ENCODE measurements at regions not wholly inside any gene's neighbourhood (a gene's known extent, or its start where the extent isn't known, plus 50 kb on each side); places are given as distances from the start of the nearest gene placed in this dataset.
"Not testable (repeated sequence)": the region's sequence is repeated elsewhere in the genome, so short reads cannot be mapped to it uniquely, and the experiment has no call there.

GRCh38 chr20:40900666-40901215, 127.9 kb upstream of the TOP1 start:
- POLR2A ChIA-PET: no interaction called here
- no peaks in the 10 kb centered on the region for H3K9me3 Mint-ChIP-seq

DNA sequence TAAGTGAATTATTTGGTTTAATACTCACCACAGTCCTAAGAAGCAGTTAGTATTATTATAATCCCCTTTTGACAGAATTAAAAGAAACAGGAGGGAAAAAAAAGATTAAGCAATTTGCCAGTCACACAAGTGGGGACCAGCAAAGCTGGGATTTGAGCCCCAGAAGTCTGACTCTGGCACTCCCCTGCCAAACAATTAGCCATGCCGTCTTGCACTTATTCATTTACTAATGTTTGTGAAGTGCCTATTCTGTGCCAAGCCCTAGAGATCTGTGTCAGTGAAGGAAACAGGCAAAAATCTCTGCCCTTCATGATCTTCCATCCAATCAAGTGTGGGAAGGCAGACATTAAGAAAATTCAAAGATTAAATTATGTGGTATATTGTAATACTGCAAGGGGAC, 126.0 kb upstream of the TOP1 start:
- CTCF ChIA-PET: no interaction called here
- DNase-seq: no peak
- no peaks in the 10 kb centered on the region for H3K4me1 Mint-ChIP-seq
- POLR2A ChIA-PET: no interaction called here
- H3K27ac Mint-ChIP-seq: no peak overlapping the region
- H3K9me3 Mint-ChIP-seq: no peaks in the 10 kb centered on the region
- no peak overlapping the region for H3K4me3 Mint-ChIP-seq
- no peaks in the 10 kb centered on the region for H3K36me3 Mint-ChIP-seq (ENCODE audit: low read depth)
- H3K27me3 Mint-ChIP-seq: peaks cover 8% of the 10 kb centered on the region

More at GRCh38 chr20:40900666-40901215, 127.9 kb upstream of the TOP1 start:
- CTCF ChIA-PET: no interaction called here
- peaks cover 19% of the 10 kb centered on the region for H3K27me3 Mint-ChIP-seq
- no peaks in the 10 kb centered on the region for H3K4me1 Mint-ChIP-seq
- H3K36me3 Mint-ChIP-seq (ENCODE audit: low read depth): no peaks in the 10 kb centered on the region
- H3K4me3 Mint-ChIP-seq: no peak overlapping the region
- DNase-seq: no peak
- no peak overlapping the region for H3K27ac Mint-ChIP-seq

- CTCF ChIA-PET: no interaction called here
- Mint-ChIP-seq H3K9me3 (no peaks in the 10 kb centered on the region), H3K4me3 (no peak overlapping the region), H3K36me3 (ENCODE audit: low read depth) (no peaks in the 10 kb centered on the region), H3K4me1 (no peaks in the 10 kb centered on the region), H3K27ac (no peak overlapping the region), H3K27me3 (no peaks in the 10 kb centered on the region)
- POLR2A ChIA-PET: no interaction called here
- no peak for DNase-seq
Measured at GRCh38 chr20:40908309-40908708, 120.3 kb upstream of the TOP1 start.

DNA sequence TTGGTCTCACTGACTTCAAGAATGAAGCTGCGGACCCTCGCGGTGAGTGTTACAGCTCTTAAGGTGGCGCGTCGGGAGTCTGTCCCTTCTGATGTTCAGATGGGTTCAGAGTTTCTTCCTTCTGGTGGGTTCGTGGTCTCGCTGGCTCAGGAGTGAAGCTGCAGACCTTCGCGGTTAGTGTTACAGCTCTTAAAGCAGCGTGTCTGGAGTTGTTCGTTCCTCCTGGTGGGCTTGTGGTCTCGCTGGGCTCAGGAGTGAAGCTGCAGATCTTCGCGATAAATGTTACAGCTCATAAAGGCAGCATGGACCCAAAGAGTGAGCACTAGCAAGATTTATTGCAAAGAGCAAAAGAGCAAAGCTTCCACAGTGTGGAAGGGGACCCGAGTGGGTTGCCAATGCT, 119.1 kb upstream of the TOP1 start:
- H3K9me3 Mint-ChIP-seq; H3K27me3 Mint-ChIP-seq; DNase-seq; H3K4me1 Mint-ChIP-seq; H3K27ac Mint-ChIP-seq; H3K36me3 Mint-ChIP-seq (ENCODE audit: low read depth); POLR2A ChIA-PET; CTCF ChIA-PET; H3K4me3 Mint-ChIP-seq: not testable (repeated sequence)

DNA sequence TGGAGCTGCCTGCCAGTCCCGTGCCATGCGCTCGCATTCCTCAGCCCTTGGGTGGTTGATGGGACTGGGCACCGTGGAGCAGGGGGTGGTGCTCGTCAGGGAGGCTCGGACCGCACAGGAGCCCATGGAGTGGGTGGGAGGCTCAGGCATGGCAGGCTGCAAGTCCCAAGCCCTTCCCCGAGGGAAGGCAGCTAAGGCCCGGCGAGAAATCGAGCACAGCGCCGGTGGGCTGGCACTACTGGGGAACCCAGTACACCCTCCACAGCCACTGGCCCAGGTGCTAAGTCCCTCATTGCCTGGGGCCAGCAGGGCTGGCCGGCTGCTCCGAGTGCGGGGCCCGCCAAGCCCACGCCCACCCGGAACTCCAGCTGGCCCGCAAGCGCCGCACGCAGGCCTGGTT, 118.2 kb upstream of the TOP1 start:
- not testable (repeated sequence) for H3K9me3 Mint-ChIP-seq

DNA sequence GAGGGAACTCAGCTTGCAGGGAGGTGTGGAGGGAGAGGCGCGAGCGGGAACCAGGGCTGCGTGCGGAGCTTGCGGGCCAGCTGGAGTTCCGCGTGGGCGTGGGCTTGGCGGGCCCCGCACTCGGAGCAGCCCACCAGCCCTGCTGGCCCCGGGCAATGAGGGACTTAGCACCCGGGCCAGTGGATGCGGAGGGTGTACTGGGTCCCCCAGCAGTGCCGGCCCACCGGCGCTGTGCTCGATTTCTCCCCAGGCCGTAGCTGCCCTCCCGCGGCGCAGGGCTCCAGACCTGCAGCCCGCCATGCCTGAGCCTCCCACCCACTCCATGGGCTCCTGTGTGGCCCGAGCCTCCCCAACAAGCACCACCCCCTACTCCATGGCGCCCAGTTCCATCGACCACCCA, 117.5 kb upstream of the TOP1 start:
- H3K27ac Mint-ChIP-seq; H3K4me3 Mint-ChIP-seq; H3K27me3 Mint-ChIP-seq; CTCF ChIA-PET; H3K9me3 Mint-ChIP-seq; H3K36me3 Mint-ChIP-seq (ENCODE audit: low read depth); POLR2A ChIA-PET; H3K4me1 Mint-ChIP-seq; DNase-seq: not testable (repeated sequence)

More for the DNA sequence above, 118.2 kb upstream of the TOP1 start:
- POLR2A ChIA-PET; H3K4me1 Mint-ChIP-seq; H3K27me3 Mint-ChIP-seq; H3K27ac Mint-ChIP-seq; CTCF ChIA-PET; H3K36me3 Mint-ChIP-seq (ENCODE audit: low read depth); H3K4me3 Mint-ChIP-seq; DNase-seq: not testable (repeated sequence)

GRCh38 chr20:40913224-40914185, 115.1 kb upstream of the TOP1 start:
- no peak for DNase-seq
- Mint-ChIP-seq H3K4me3 (no peak overlapping the region), H3K9me3 (no peaks in the 10 kb centered on the region), H3K36me3 (ENCODE audit: low read depth) (no peaks in the 10 kb centered on the region), H3K27ac (no peak overlapping the region), H3K4me1 (no peaks in the 10 kb centered on the region), H3K27me3 (no peaks in the 10 kb centered on the region)
- ChIA-PET CTCF (no interaction called here), POLR2A (no interaction called here)

- Mint-ChIP-seq H3K9me3 (no peaks in the 10 kb centered on the region), H3K4me3 (no peak overlapping the region), H3K36me3 (ENCODE audit: low read depth) (no peaks in the 10 kb centered on the region), H3K27ac (no peak overlapping the region), H3K27me3 (no peaks in the 10 kb centered on the region), H3K4me1 (no peaks in the 10 kb centered on the region)
- no peak for DNase-seq
- ChIA-PET POLR2A (no interaction called here), CTCF (no interaction called here)
Measured at GRCh38 chr20:40915756-40916155, 112.9 kb upstream of the TOP1 start.

DNA sequence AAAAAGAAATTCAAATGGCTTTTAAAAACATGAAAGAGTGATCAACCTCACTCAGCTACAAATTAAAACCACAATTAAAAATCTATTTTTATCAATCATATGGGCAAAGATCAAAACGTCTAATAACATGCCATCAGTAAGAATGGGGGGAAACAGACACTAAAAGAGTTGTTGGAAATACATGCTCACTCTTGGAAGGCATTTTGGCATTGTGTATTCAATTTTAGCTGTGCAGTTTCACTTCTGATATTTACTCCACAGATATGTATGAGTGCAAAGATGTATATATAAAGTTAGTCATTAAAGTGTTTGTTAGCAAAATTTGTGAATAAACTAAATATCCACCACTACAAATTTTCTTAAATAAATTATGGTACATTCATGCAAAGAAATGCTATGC, 112.3 kb upstream of the TOP1 start:
- H3K4me3 Mint-ChIP-seq: no peak overlapping the region
- POLR2A ChIA-PET: no interaction called here
- no peaks in the 10 kb centered on the region for H3K9me3 Mint-ChIP-seq
- DNase-seq: no peak
- no peaks in the 10 kb centered on the region for H3K36me3 Mint-ChIP-seq (ENCODE audit: low read depth)
- no peak overlapping the region for H3K27ac Mint-ChIP-seq
- CTCF ChIA-PET: no interaction called here
- no peaks in the 10 kb centered on the region for H3K4me1 Mint-ChIP-seq
- H3K27me3 Mint-ChIP-seq: peaks cover 2% of the 10 kb centered on the region

GRCh38 chr20:40920291-40920690, 108.3 kb upstream of the TOP1 start:
- Mint-ChIP-seq H3K36me3 (ENCODE audit: low read depth) (no peaks in the 10 kb centered on the region), H3K4me3 (no peak overlapping the region), H3K27me3 (peaks cover 2% of the 10 kb centered on the region), H3K4me1 (peaks cover 4% of the 10 kb centered on the region), H3K9me3 (no peaks in the 10 kb centered on the region), H3K27ac (no peak overlapping the region)
- ChIA-PET CTCF (no interaction called here), POLR2A (no interaction called here)
- DNase-seq: no peak

DNA sequence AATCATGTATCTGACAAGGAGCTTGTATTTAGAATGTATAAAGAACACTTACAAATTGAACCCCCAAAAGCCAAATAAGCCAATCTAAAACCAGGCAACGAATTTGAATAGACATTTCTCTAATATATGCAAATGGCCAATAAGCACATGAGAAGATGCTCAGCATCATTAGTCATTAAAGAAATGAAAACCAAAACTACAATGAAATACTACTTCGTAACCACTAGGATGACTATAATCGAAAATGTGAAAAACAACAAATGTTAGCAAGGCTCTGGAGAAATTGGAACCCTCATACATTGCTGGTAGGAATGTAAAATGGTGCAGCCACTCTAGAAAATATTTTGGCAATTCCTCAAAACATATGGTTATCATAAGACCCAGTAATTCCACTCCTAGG, 105.8 kb upstream of the TOP1 start:
- Mint-ChIP-seq H3K4me1 (peaks cover 6% of the 10 kb centered on the region), H3K27ac (no peak overlapping the region), H3K27me3 (peaks cover 6% of the 10 kb centered on the region), H3K9me3 (no peaks in the 10 kb centered on the region), H3K36me3 (ENCODE audit: low read depth) (no peaks in the 10 kb centered on the region), H3K4me3 (no peak overlapping the region)
- ChIA-PET CTCF (no interaction called here), POLR2A (no interaction called here)
- no peak for DNase-seq

DNA sequence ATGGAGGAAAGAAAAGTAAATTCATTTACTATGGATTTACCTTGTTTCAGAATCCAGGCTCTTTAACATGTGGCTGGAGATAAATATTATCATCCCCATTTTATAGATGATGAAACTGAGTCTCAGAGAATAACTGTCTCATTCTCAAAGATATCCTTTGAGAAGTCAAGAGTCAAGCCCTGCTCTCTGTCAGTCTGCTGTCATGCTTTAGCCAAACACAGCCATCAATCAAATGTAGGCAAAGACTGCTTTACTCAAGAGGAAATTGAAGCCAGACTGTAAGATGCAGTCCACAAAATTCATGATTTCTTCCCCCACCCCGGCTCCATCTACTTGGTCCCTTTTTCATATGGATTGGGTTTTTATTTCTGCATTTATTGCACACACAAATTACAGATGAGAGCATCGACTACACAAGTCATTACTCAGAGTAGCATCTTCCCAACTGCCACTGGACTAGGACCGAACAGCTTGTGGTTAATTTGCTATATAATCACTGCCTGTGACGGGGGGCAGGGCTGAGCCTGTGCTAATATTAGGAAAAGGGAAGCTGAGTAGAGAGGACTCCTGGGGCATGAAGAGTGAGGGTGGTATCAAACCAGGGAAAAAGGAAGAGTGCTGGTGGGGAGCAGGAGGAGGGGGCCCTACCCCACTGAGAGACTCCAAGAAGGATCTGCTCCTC, 102.7 kb upstream of the TOP1 start:
- H3K4me1 Mint-ChIP-seq: peaks cover 6% of the 10 kb centered on the region
- CTCF ChIA-PET: no interaction called here
- DNase-seq: no peak
- no peak overlapping the region for H3K27ac Mint-ChIP-seq
- H3K36me3 Mint-ChIP-seq (ENCODE audit: low read depth): no peaks in the 10 kb centered on the region
- POLR2A ChIA-PET: no interaction called here
- H3K4me3 Mint-ChIP-seq: no peak overlapping the region
- H3K9me3 Mint-ChIP-seq: no peaks in the 10 kb centered on the region
- H3K27me3 Mint-ChIP-seq: peaks cover 11% of the 10 kb centered on the region

DNA sequence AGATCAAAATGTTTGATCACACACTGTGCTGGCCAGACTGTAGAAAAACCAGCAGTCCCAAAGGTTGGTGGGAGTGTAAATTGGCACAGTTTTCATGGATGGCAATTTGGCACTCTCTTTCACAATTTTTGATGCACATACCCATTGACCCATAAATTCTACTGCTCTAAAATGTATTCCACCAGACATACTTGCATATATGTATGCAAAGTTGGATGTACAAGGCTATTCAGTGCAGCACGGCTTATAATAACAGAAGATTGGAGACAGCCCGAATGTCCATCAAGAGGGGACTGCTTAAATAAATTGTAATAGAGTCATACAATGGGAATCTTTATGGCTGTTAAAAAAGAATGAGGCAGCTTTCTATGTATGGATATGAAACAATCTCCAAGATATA, 101.7 kb upstream of the TOP1 start:
- POLR2A ChIA-PET: no interaction called here
- Mint-ChIP-seq H3K4me1 (peaks cover 6% of the 10 kb centered on the region), H3K27ac (no peak overlapping the region), H3K4me3 (no peak overlapping the region), H3K36me3 (ENCODE audit: low read depth) (no peaks in the 10 kb centered on the region), H3K9me3 (no peaks in the 10 kb centered on the region), H3K27me3 (peaks cover 12% of the 10 kb centered on the region)
- DNase-seq: no peak
- CTCF ChIA-PET: no interaction called here

GRCh38 chr20:40930561-40930960, 98.1 kb upstream of the TOP1 start:
- CTCF ChIA-PET: no interaction called here

More at GRCh38 chr20:40930561-40930960, 98.1 kb upstream of the TOP1 start:
- no peak for DNase-seq
- Mint-ChIP-seq H3K36me3 (ENCODE audit: low read depth) (peaks cover 11% of the 10 kb centered on the region), H3K27ac (no peak overlapping the region), H3K4me1 (peaks cover 13% of the 10 kb centered on the region), H3K9me3 (peaks cover 11% of the 10 kb centered on the region), H3K4me3 (no peak overlapping the region), H3K27me3 (peaks cover 12% of the 10 kb centered on the region)
- POLR2A ChIA-PET: no interaction called here

Data from activated CD4-positive, alpha-beta memory T cell treated with anti-CD3 and anti-CD28 coated beads, Interleukin-2, amount 10 ng/mL, durations not matched to agents 7 days and 5 days (primary cell).